GM13977 (cell line): ENCODE measurements at regions not wholly inside any gene's neighbourhood (a gene's known extent, or its start where the extent isn't known, plus 50 kb on each side); places are given as distances from the start of the nearest gene placed in this dataset.

Experiments
- DNase-seq: peaks from one replicate; pipeline ENCODE4 v3.0.0; 2012; ENCODE audit warnings: low spot score
- CTCF ChIP-seq: IDR thresholded peaks from 2 replicates; pipeline ENCODE4 v1.5.1; 2012; ENCODE audit warnings: mild to moderate bottlenecking, control low read depth; ENCODE audit not compliant: insufficient read depth; ENCODE audit errors: extremely low read depth, missing control alignments
- in situ Hi-C: fragments of 300-500 bp; cut with MboI; formaldehyde crosslinking; loops from one replicate; pipeline ENCODE4 v1.12.0; 2022; ENCODE audit warnings: low sequenced_read_pairs, low pct_unique_long_range_greater_than_20kb, mixed read lengths, inconsistent platforms; ENCODE audit not compliant: unreplicated experiment

GRCh38 chr3:103406320-103406850 is 971.6 kb downstream of the ZPLD1 start:
- no peak for DNase-seq
- in situ Hi-C loops: no loop called here
- no peak for TF ChIP-seq CTCF

GRCh38 chr3:103410231-103410630 is 975.4 kb downstream of the ZPLD1 start:
- peak; percentile 39 for TF ChIP-seq CTCF
- in situ Hi-C loops: no loop called here
- DNase-seq: no peak

- TF ChIP-seq CTCF: no peak
- in situ Hi-C loops: no loop called here
- no peak for DNase-seq
Observed at GRCh38 chr3:103421460-103421859, 986.6 kb downstream of the ZPLD1 start.

GRCh38 chr3:103437883-103438282 is 1003.1 kb downstream of the ZPLD1 start:
- in situ Hi-C loops: no loop called here
- no peak for TF ChIP-seq CTCF
- no peak for DNase-seq

GRCh38 chr3:103440539-103441203 is 1005.9 kb downstream of the ZPLD1 start:
- in situ Hi-C loops: no loop called here
- TF ChIP-seq CTCF: peak; percentile 36
- DNase-seq: peak; percentile 3

GRCh38 chr3:103446953-103447629 is 1012.3 kb downstream of the ZPLD1 start:
- TF ChIP-seq CTCF: no peak
- DNase-seq: no peak
- in situ Hi-C loops: no loop called here
